Activated naive CD4-positive, alpha-beta T cell treated with anti-CD3 and anti-CD28 coated beads, Interleukin-2, amount 50 U/mL, for 72 hours (primary cell): ENCODE measurements at regions not wholly inside any gene's neighbourhood (a gene's known extent, or its start where the extent isn't known, plus 50 kb on each side); places are given as distances from the start of the nearest gene placed in this dataset.
A peak's percentile ranks its signal among the peaks of the same experiment; 100 is the strongest.

Experiments
- ATAC-seq, 2 donors: fragments of 150-1000 bp; cut with Tn5 transposase; 2 replicates each; pipeline ENCODE4 v1.10.0; 2021; ENCODE audit warnings: mild to moderate bottlenecking in 2 of 2, moderate library complexity in 2 of 2
- DNase-seq, 2 donors: peaks; one replicate each; pipeline ENCODE4 v3.0.0; 2021 to 2022; ENCODE audit warnings: low spot score in 2 of 2
- H3K27ac Mint-ChIP-seq, 2 donors: one replicate each; pipeline ENCODE4 v1.8.0; 2022; ENCODE audit warnings: mild to moderate bottlenecking in 2 of 2, mixed read lengths in 2 of 2
- H3K36me3 Mint-ChIP-seq, 2 donors: one replicate each; pipeline ENCODE4 v1.8.0; 2022; ENCODE audit warnings: mixed read lengths in 2 of 2
- H3K9me3 Mint-ChIP-seq, 2 donors: one replicate each; pipeline ENCODE4 v1.8.0; 2022; ENCODE audit warnings: mixed read lengths in 2 of 2

DNA sequence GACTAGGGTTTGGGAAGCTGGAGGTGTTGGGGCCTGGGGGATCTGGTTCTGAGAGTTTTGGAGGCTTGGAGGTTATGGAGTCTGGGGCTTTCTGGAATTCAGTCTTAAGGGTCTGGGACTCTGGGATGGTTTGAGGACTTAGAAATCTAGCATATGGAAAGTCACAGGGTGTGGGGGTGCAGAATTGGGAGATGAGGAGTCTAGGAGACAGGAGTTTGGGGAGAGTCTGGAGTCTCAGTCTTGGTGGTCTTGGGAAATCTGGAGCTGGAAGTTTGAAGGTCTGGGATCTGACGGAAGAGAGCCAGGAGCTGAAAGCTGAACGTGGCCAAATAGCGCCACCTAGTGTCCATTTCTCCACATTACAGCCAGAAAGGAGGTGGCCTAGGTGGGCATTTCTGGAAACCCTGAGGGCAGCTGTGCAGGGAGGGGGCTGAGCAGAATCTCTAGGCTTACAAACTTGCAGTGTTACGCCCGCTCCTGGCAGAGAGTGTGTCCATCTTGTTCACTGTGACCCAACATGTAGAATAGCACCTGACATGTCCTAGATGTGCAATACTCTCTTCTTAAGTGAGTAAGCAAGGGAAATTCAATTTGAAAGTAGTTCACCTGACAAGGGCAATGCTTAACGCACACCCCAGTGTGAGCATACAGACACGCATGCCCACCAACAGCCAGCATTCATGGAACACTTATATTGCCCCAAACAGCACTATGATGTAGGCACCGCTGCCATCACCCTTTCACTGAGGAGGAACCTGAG lies 204.8 kb downstream of the TFCP2L1 start:
- Mint-ChIP-seq H3K27ac (no peak overlapping the region), H3K36me3 (no peaks in the 10 kb centered on the region), H3K9me3 (no peaks in the 10 kb centered on the region)
- ATAC-seq: no peak
- DNase-seq: peak in 1 of 2 donors; percentile 56

DNA sequence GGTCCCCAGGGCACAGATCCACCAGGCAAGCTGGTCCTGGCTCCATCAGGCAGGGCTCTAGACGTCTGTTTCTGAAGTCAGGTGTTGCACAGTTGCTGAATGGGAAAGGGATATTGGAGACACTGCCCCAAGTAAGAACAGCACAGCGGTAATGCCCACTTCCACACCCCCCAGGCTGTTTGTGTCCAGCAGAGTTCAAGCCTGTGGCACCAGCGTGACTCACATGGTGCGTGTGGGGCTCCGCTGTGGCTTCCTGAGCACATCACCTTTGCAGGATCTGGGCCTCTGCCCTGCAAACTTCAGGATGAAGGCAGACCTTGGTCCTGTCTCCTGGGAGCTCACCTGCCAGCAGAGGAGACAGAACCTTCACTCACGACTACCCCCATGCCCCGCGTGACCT lies 203.3 kb downstream of the TFCP2L1 start:
- H3K9me3 Mint-ChIP-seq: no peaks in the 10 kb centered on the region
- no peak for ATAC-seq
- no peak overlapping the region for H3K27ac Mint-ChIP-seq
- no peak for DNase-seq
- H3K36me3 Mint-ChIP-seq: no peaks in the 10 kb centered on the region

DNA sequence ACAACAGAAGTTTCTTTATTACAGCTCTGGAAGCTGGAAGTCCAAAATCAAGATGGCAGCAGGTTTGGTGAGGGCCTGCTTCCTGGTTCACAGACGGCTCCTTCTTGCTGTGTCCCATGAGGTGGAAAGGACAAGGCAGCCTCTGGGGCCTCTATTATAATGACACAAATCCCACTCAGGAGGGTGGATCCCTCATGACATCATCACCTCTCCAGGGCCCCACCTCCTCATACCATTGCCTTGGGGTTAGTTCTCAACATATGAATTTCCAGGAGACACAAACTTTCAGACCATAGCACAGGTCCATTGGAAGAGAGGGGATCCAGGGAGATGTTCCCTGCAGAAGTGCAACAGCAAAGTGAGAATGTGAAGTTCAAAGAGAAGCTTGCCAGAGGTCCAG lies 202.8 kb downstream of the TFCP2L1 start:
- Mint-ChIP-seq H3K9me3 (no peaks in the 10 kb centered on the region), H3K27ac (no peak overlapping the region), H3K36me3 (no peaks in the 10 kb centered on the region)
- DNase-seq: no peak
- ATAC-seq: no peak

DNA sequence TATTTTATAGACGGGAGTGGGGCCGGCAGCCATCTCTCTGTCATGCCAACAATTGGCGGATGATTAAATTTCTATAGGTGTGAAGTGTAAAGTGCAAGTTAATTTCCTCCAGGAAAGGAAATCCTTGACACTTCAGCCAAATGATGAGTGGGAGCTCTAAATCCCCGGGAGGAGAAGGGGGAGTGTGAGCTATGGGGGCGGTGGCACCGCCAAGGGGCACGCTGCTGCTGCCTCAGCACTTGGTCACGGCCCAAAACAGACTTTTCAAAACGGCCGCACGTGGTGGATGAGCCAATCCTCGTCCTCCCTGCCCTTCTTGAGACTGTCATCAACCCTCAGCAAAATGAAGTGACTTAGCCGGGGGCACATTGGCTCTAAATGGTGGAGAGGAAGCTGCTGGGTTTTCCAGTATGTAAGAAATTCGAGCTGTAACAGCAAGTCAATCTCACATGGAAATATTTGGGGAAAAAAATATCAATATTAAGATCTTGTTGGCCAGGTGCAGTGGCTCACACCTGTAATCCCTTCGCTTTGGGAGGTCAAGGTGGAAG lies 200.8 kb downstream of the TFCP2L1 start:
- H3K9me3 Mint-ChIP-seq: no peaks in the 10 kb centered on the region
- no peaks in the 10 kb centered on the region for H3K36me3 Mint-ChIP-seq
- DNase-seq: no peak
- H3K27ac Mint-ChIP-seq: no peak overlapping the region
- ATAC-seq: no peak

DNA sequence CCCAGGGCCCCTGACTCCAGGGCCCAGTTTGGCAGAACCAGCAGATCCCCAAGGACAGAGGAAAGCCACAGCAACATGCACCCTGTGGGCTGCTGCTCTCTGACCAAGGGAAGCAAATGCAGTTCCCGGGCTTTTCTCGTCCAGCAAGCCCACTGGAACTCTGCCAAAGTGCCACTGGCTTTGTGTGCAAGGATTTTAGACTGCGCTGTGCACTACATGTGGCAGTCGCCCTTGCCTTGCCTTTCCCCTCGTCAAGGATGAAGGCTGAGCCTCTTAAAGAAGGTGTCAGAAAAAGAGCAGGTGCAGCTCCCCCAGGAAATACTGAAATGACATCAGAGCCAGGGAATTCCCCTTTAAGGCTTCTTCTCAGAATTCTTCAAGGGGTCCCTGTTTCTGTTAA lies 199.2 kb downstream of the TFCP2L1 start:
- DNase-seq: no peak
- no peak for ATAC-seq
- no peak overlapping the region for H3K27ac Mint-ChIP-seq
- H3K9me3 Mint-ChIP-seq: no peaks in the 10 kb centered on the region
- H3K36me3 Mint-ChIP-seq: no peaks in the 10 kb centered on the region

DNA sequence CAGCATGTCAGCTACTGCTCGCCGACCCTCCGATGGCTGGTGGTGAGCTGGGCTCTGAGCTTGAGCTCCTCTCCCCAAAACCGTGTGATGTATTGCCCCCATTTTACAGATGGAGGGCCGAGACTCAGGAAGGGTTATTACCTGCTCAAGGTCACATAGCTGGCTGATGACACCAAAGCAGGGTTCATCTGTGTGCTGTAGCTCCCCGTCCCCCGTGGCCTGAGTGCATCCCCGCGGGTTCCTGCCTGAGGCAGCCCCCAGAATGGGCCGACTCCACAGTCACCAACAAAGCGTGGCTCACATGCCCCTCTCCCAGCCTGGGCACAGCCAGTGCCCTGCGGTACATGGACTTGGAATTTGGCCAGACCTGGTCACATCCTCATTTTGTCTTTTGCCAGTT lies 198.6 kb downstream of the TFCP2L1 start:
- Mint-ChIP-seq H3K27ac (no peak overlapping the region), H3K9me3 (no peaks in the 10 kb centered on the region), H3K36me3 (no peaks in the 10 kb centered on the region)
- DNase-seq: no peak
- no peak for ATAC-seq

DNA sequence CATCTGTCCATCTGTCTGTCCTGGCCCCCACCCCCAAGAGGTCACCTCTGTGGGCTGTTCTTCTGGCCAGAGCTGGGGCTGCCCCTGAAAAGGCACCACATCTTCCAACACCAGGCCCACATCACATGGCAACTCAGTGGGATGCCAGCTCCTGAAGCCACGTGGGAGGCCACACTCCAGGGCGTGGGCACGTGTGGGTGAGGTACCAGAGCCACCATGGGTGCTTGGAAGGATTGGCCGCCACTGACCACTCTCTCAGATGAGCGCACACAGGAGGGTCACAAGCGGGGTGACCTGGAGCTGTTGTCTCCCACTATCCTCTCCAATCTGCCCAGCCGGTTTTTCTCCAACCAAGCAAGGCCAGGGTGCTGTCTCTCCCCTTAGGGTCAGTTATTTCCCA lies 197.9 kb downstream of the TFCP2L1 start:
- H3K27ac Mint-ChIP-seq: no peak overlapping the region
- no peak for ATAC-seq

DNA sequence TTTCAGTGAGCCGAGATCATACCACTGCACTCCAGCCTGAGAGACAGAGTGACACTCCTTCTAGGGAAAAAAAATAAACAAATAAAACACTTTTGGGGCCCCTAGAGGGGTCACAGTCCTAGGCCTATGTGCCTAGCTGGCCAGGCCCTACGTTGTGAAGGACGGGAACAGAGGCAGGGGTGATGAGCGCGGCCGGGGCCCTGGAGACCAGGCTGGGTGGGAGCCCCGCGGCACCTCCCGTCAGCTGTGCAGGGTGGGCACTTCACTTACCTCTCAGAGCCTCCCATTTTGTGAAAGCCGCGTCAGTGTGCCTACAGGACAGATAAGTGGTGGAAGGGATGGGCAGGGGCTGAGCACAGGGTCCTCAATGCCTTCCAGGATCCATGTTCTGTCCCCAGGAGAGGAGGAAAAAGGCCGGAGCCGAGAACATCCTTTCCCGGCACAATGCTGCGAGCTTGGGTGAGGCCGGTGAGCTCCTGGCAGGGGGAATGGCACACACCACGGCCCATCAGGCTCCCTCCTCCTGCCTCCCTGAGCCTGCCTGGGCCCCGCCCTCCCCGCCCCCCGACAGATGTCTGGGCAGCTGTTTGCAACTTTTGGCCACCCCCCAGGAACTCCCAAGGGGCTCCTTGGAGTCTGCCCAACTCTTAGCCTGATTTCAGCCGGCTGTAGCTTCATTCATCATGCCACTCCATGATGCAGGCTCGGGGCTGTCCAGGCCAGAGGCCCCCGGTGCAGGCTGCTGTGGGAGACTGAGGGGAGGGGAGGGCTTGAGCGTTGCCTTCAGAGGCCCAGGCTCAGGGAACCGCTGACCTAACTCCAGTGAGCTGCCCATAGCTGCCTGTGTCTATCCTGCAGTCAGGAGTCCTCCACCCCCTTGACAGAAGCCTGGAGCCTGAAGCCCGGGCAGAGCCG lies 196.5 kb downstream of the TFCP2L1 start:
- DNase-seq: no peak
- Mint-ChIP-seq H3K36me3 (no peaks in the 10 kb centered on the region), H3K27ac (no peak overlapping the region), H3K9me3 (no peaks in the 10 kb centered on the region)
- no peak for ATAC-seq

More for the DNA sequence above, 197.9 kb downstream of the TFCP2L1 start:
- DNase-seq: no peak
- H3K9me3 Mint-ChIP-seq: no peaks in the 10 kb centered on the region
- H3K36me3 Mint-ChIP-seq: no peaks in the 10 kb centered on the region

DNA sequence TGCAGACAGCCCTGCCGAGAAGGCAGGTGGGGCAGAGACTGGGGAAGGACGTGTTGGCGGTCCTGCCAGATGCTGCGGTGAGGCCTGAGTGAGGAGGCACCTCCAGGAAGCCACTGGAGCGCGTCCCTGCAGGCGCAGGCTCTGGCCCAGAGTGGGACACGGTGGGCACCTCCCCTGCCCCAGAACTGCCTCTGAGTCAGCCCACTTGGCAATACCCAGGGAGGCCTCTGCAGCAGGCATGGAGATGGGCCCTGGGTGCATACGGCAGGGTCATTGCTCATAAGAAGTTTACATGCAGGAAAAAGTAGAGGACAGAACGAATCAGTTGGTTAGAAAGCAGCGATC lies 195.9 kb downstream of the TFCP2L1 start:
- H3K9me3 Mint-ChIP-seq: no peaks in the 10 kb centered on the region
- H3K36me3 Mint-ChIP-seq: no peaks in the 10 kb centered on the region
- no peak overlapping the region for H3K27ac Mint-ChIP-seq
- ATAC-seq (no peak), DNase-seq (no peak)

DNA sequence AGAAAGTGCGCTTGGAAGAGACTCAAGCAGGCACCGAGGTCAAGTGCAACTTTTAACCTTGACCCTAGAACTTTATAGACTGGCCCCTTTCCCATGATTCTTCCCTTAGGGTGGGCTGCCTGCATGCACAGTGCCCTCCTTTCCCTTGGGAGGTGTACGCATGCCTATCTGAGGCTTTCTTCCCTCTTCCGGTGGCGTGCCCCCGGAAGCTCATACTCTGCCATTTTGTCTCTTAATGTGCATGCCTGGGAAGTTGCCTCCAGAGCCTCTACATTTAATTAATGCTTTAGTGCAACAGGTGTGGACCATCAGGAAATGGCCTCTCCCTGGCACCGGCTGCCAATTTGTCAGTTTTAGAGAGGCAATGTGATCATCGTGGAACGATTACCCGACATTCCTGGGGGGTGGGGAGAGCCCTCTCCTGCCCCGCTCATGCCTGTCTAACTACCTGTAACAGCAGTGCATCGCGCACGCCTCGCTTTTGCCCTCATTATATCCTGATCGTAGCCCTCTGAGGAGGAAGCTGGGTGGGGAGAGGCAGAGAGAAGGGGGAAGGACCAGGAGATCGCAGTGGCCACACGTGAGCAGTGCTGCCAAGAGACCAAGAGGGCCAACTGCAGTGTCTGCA lies 194.8 kb downstream of the TFCP2L1 start:
- no peaks in the 10 kb centered on the region for H3K36me3 Mint-ChIP-seq
- ATAC-seq: no peak

DNA sequence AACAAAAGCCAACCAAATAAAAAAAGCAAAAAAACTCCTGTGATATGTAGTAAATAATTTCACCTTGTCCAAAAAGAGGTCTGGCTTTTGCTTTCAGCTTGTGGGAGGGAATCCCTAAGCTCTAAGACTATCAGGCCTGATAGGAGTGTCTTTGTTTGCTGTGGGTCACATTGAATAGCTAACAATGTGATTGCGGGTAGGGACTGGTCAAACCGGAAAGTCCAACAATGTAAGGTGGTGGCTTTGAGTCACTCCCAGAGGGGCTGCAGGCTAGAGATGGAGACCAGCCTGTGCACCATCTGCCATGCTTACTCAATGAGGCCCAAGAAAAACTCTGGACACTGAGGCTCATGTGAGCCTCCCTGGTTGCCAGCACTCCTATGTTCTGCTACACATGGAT lies 192.9 kb downstream of the TFCP2L1 start:
- ATAC-seq: no peak
- Mint-ChIP-seq H3K36me3 (no peaks in the 10 kb centered on the region), H3K27ac (no peak overlapping the region), H3K9me3 (no peaks in the 10 kb centered on the region)
- no peak for DNase-seq

More for the DNA sequence above, 194.8 kb downstream of the TFCP2L1 start:
- Mint-ChIP-seq H3K9me3 (no peaks in the 10 kb centered on the region), H3K27ac (no peak overlapping the region)
- DNase-seq: no peak

DNA sequence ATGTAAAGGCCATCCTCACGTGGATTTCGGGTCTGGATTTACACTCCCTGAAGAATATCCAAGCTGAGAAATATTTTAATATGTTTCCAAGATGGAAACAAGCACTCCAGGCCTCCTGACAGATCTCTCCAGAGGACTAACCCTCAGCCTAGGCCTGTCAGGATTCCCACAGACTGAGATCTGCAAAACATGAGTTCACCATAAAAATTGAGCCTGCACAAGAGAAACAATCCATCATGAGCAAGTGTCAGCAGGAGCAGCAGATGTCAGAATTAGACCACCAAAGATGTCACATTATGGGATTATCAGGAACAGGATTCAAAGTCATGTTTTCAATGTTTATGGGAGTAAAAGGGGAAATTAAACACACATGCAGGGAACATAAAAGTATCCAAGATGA lies 191.3 kb downstream of the TFCP2L1 start:
- Mint-ChIP-seq H3K36me3 (no peaks in the 10 kb centered on the region), H3K27ac (no peak overlapping the region), H3K9me3 (no peaks in the 10 kb centered on the region)
- no peak for ATAC-seq
- DNase-seq: no peak

DNA sequence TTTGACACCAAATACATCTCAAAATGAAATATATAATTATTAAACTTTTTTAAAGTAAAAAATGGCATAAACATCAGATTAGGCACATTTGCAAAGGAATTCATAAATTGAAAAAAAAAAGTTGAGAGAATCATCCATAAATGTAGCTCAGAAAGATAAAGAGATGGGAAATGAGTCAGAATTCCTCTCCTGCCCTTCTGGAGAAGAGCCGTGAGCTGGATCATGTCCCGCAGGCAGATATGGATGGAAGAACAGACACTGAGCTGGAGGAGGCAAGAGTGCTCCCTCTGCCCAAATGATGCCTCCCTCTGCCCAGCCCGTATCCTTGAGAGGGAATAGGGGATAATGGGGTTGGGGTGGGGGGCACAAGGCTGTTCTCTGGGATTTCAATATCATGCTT lies 190.9 kb downstream of the TFCP2L1 start:
- no peaks in the 10 kb centered on the region for H3K9me3 Mint-ChIP-seq
- no peaks in the 10 kb centered on the region for H3K36me3 Mint-ChIP-seq
- DNase-seq (no peak), ATAC-seq (no peak)
- no peak overlapping the region for H3K27ac Mint-ChIP-seq

DNA sequence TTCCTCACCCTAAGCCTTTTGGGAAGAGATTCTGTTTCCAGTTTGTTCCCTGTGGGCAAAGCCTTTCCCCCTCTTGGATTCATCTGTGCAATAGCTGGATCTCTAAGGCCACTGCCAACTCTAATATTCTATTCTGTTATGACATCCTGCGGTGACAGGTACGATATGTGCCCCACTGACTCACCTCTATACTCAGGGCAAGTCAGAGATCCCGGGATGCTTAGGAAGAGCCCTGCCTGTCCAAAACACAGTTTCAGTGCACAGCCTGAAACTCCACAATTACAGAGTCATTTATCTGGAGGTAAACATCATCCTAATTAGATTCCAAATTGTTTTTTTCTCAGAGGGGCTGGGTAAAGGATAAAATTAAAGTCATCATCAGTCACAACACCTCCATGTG lies 190.2 kb downstream of the TFCP2L1 start:
- no peak overlapping the region for H3K27ac Mint-ChIP-seq
- no peak for ATAC-seq
- H3K9me3 Mint-ChIP-seq: no peaks in the 10 kb centered on the region
- no peaks in the 10 kb centered on the region for H3K36me3 Mint-ChIP-seq
- DNase-seq: no peak

DNA sequence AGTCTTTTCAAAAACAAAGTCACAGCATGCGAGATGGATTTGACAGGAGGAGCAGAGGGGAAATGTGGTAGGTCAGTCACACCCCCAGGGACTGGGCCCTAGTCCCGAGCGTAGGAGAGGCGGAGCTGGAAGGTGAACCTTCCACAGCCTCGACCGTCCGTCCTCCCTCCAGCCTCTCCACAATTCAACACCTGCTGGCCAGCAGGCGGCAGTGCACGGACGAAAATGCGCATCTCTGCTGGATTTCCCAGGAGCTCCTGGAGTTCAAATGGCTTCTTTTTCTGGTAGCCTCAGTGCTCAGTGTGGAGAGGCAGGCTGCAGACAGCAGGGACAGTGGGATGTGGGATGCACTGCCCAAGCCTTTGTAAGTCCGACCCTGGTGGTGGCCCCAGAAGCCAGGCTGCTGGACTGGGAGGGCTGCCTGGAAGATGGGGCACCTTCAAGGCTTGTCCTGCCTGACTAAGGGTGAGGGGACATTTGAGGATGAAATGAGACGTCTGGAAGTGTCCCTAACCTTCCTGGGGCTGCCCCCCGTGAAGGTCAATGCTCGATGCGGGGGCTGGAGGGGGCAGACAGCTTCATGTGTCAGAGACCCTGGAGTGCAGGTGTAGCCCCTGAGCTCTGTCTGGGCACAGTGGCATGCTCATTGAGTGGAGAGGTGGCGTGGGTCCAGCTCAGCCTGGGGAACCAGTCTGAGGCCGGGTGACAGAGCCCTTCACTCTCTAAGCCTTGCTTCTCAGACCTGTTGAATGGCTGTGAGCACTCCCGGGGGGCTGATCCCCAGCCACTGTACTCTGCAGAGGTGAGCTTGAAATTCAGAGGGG lies 189.5 kb downstream of the TFCP2L1 start:
- Mint-ChIP-seq H3K9me3 (no peaks in the 10 kb centered on the region), H3K27ac (no peak overlapping the region), H3K36me3 (no peaks in the 10 kb centered on the region)
- DNase-seq: no peak
- ATAC-seq: peak; percentile 24 to 69

DNA sequence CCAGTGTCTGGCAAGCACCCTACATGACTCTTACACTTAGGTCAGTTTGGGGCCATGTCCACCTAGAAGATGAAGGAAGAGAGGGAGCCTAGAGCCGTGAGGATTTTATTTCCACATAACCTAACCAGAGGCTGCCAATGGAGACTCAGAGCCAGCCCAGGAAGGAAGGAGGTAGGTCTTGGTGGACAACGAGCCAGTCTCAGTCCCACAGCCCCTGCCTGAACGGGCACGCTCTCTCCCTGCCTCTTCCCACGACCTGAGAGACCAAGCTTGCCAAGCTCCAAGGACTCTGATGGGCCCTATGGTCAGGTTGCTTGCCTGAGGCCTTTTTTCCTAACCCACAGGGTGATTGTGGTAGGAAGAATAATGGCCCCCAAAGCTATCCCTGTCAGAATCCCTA lies 188.4 kb downstream of the TFCP2L1 start:
- no peaks in the 10 kb centered on the region for H3K9me3 Mint-ChIP-seq
- no peaks in the 10 kb centered on the region for H3K36me3 Mint-ChIP-seq
- no peak overlapping the region for H3K27ac Mint-ChIP-seq
- DNase-seq: no peak
- ATAC-seq: no peak
